SK-N-SH (cell line): ENCODE measurements at regions not wholly inside any gene's neighbourhood (a gene's known extent, or its start where the extent isn't known, plus 50 kb on each side); places are given as distances from the start of the nearest gene placed in this dataset.

Experiments used
- CTCF ChIA-PET: fragments of 300-600, 350-600 bp; formaldehyde crosslinking; extraction: SDS; loops from one replicate; lab custom pipeline; 2021; lab: Yijun Ruan, JAX
- POLR2A ChIA-PET: fragments of 350-600 bp; sonication (Branson Sonifier 250); formaldehyde crosslinking; extraction: SDS; loops from one replicate; lab custom pipeline; 2020; ENCODE audit warnings: antibody characterized with exemption, inconsistent platforms; lab: Yijun Ruan, JAX
- DNase-seq: peaks from one replicate; pipeline ENCODE4 v3.0.0; 2012
- H2AFZ ChIP-seq: fragments of 200-600 bp; sonication (generic); 2 replicates; pipeline ENCODE4 v1.8.1; 2016; ENCODE audit warnings: antibody characterized with exemption, mild to moderate bottlenecking, low read depth
- H3F3A ChIP-seq: fragments of 200-600 bp; sonication (generic); replicated peaks from 2 replicates; pipeline ENCODE3; 2016; ENCODE audit warnings: antibody characterized with exemption, mild to moderate bottlenecking; ENCODE audit not compliant: insufficient read depth
- H3K27ac ChIP-seq, 2 experiments: fragments of 200-500 bp in 1 of 2; fragments of 200-600 bp in 1 of 2; sonication (Bioruptor generic) in 1 of 2; sonication (generic), shearing (Covaris generic) in 1 of 2; 2 replicates each; pipeline versions ENCODE4 v1.5.1 to v1.6.1; 2014 to 2016; ENCODE audit warnings: low read depth in 2 of 2, inconsistent platforms in 1 of 2, low read length in 1 of 2, mild to moderate bottlenecking in 1 of 2, mixed read lengths in 1 of 2
- H3K27me3 ChIP-seq: fragments of 200-600 bp; sonication (generic), shearing (Covaris generic); 2 replicates; pipeline ENCODE4 v1.6.1; 2016; ENCODE audit warnings: mixed run types; ENCODE audit not compliant: insufficient read depth
- H3K36me3 ChIP-seq, 2 experiments: fragments of 200-500 bp in 1 of 2; fragments of 200-600 bp in 1 of 2; sonication (Bioruptor generic) in 1 of 2; sonication (generic) in 1 of 2; replicated peaks in 1 of 2; 2 replicates each; pipeline versions ENCODE3 to v1.5.1; 2014 to 2016; ENCODE audit warnings: low read length in 1 of 2, mild to moderate bottlenecking in 1 of 2; ENCODE audit not compliant: insufficient read depth in 2 of 2, control insufficient read depth in 1 of 2
- H3K4me1 ChIP-seq, 2 experiments: fragments of 200-500 bp in 1 of 2; fragments of 200-600 bp in 1 of 2; sonication (Bioruptor generic) in 1 of 2; sonication (generic), shearing (Covaris generic) in 1 of 2; 2 replicates each; pipeline versions ENCODE4 v1.5.1 to v1.6.1; 2014 to 2016; ENCODE audit warnings: low read depth in 1 of 2, low read length in 1 of 2, mixed run types in 1 of 2; ENCODE audit not compliant: insufficient read depth in 2 of 2, control insufficient read depth in 1 of 2
- H3K4me2 ChIP-seq: fragments of 200-600 bp; sonication (generic), shearing (Covaris generic); 2 replicates; pipeline ENCODE4 v1.6.1; 2017; ENCODE audit warnings: mixed run types
- H3K4me3 ChIP-seq, 2 experiments: fragments of 200-500 bp in 1 of 2; fragments of 200-600 bp in 1 of 2; sonication (Bioruptor generic) in 1 of 2; sonication (generic), shearing (Covaris generic) in 1 of 2; 2 replicates each; pipeline versions ENCODE4 v1.5.1 to v1.8.1; 2014 to 2016; ENCODE audit warnings: low read depth in 2 of 2, inconsistent platforms in 1 of 2, low read length in 1 of 2, mild to moderate bottlenecking in 1 of 2, mixed read lengths in 1 of 2, moderate library complexity in 1 of 2
- H3K79me2 ChIP-seq: fragments of 200-600 bp; sonication (generic); 2 replicates; pipeline ENCODE4 v1.8.1; 2017; ENCODE audit warnings: mild to moderate bottlenecking; ENCODE audit not compliant: insufficient read depth
- H3K9ac ChIP-seq: fragments of 200-600 bp; sonication (generic); 2 replicates; pipeline ENCODE4 v1.6.1; 2017; ENCODE audit warnings: mixed run types
- H3K9me2 ChIP-seq: fragments of 200-600 bp; sonication (generic); 2 replicates; pipeline ENCODE4 v1.6.1; 2017; ENCODE audit warnings: mixed run types
- H3K9me3 ChIP-seq: fragments of 200-600 bp; sonication (generic); 2 replicates; pipeline ENCODE4 v1.6.1; 2017; ENCODE audit warnings: mixed run types, mild to moderate bottlenecking, moderate library complexity
- H4K20me1 ChIP-seq: fragments of 200-600 bp; sonication (generic); 2 replicates; pipeline ENCODE4 v1.6.1; 2017; ENCODE audit warnings: mild to moderate bottlenecking, mixed run types; ENCODE audit not compliant: insufficient read depth
- CHD2 ChIP-seq: fragments of 150-350 bp; IDR thresholded peaks from 2 replicates; pipeline ENCODE4 v1.6.1; 2018; ENCODE audit warnings: low read length; ENCODE audit not compliant: partially characterized antibody
- ELF1 ChIP-seq: IDR thresholded peaks from 2 replicates; pipeline ENCODE4 v1.4.0; 2012
- EZH2phosphoT487 ChIP-seq: fragments of 200-600 bp; sonication (generic); IDR thresholded peaks from 2 replicates; pipeline ENCODE4 v1.6.1; 2017; ENCODE audit warnings: low read depth, mixed run types, mild to moderate bottlenecking, antibody characterized with exemption, moderate library complexity, borderline replicate concordance
- FOSL2 ChIP-seq: IDR thresholded peaks from 2 replicates; pipeline ENCODE4 v1.4.0; 2012; ENCODE audit warnings: low read depth, mild to moderate bottlenecking, moderate library complexity, borderline replicate concordance
- GABPA ChIP-seq: IDR thresholded peaks from 2 replicates; pipeline ENCODE4 v1.4.0; 2012; ENCODE audit warnings: low read depth, mild to moderate bottlenecking
- GATA2 ChIP-seq: sonication (generic); formaldehyde crosslinking; IDR thresholded peaks from 2 replicates; pipeline ENCODE4 v1.5.0; 2020; ENCODE audit warnings: mild to moderate bottlenecking, missing genetic modification reagents
- IRF3 ChIP-seq: fragments of 150-350 bp; IDR thresholded peaks from 2 replicates; pipeline ENCODE4 v1.6.1; 2016; ENCODE audit warnings: mild to moderate bottlenecking, low read depth, low read length
- MXI1 ChIP-seq: IDR thresholded peaks from 2 replicates; pipeline ENCODE4 v1.6.1; 2012; ENCODE audit warnings: mild to moderate bottlenecking, low read depth, low read length, improper control_type of control experiment
- POLR2AphosphoS5 ChIP-seq: IDR thresholded peaks from 2 replicates; pipeline ENCODE4 v1.6.1; 2012; ENCODE audit warnings: low read depth, low read length
- RAD21 ChIP-seq: IDR thresholded peaks from 2 replicates; pipeline ENCODE4 v1.6.1; 2012; ENCODE audit warnings: mild to moderate bottlenecking, low read length
- RCOR1 ChIP-seq: fragments of 150-350 bp; IDR thresholded peaks from 2 replicates; pipeline ENCODE4 v1.6.1; 2017; ENCODE audit warnings: antibody characterized with exemption, low read length
- RXRA ChIP-seq: IDR thresholded peaks from 2 replicates; pipeline ENCODE4 v1.4.0; 2012; ENCODE audit warnings: low read depth, mild to moderate bottlenecking, borderline replicate concordance
- SIN3A ChIP-seq: IDR thresholded peaks from 2 replicates; pipeline ENCODE4 v1.6.1; 2012; ENCODE audit warnings: low read depth, mild to moderate bottlenecking, low read length, moderate library complexity, borderline replicate concordance
- SMC3 ChIP-seq: IDR thresholded peaks from 2 replicates; pipeline ENCODE4 v1.6.1; 2012; ENCODE audit warnings: low read depth, low read length, improper control_type of control experiment
- TAF1 ChIP-seq: IDR thresholded peaks from 2 replicates; pipeline ENCODE4 v1.6.1; 2012; ENCODE audit warnings: low read depth, mild to moderate bottlenecking, low read length, moderate library complexity, borderline replicate concordance
- TCF12 ChIP-seq: IDR thresholded peaks from 2 replicates; pipeline ENCODE4 v1.4.0; 2012
- ZBTB33 ChIP-seq: IDR thresholded peaks from 2 replicates; pipeline ENCODE4 v1.4.0; 2012; ENCODE audit warnings: low read depth, borderline replicate concordance
- TF ChIP-seq, protein P1 (sequence below): fragments of 150-350 bp; IDR thresholded peaks from 2 replicates; pipeline ENCODE4 v1.6.1; 2017; ENCODE audit warnings: antibody characterized with exemption, low read length, low read depth, borderline replicate concordance
- TF ChIP-seq, protein P2 (sequence below): IDR thresholded peaks from 2 replicates; pipeline ENCODE4 v1.4.0; 2012; ENCODE audit warnings: low read depth

DNA sequence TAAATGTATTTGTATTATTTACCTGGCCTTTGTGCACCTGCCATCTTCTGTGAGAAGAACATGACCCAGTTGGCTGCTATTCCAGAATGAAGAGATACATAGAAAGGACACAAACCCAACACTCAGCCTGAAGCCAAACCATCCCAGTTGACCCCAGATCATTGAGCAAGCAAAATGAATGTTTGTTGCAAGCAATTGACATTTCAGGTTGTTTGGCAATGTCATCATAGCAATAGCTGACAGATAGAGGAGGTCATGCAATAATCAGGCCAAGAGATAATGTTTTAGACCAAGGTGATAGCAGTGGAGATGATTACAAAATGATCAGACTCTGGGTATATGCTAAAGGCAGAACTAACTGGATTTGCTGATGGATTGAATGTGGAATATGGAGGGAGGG, 71.2 kb upstream of the TMEM164 start:
- H3K4me2 ChIP-seq, result no peak overlapping the region
- POLR2A ChIA-PET, result no interaction called here
- no peak for DNase-seq
- H3K4me1 ChIP-seq, result no peaks in the 10 kb centered on the region
- no peaks in the 10 kb centered on the region for H3K9me3 ChIP-seq
- no peaks in the 10 kb centered on the region for H3K36me3 ChIP-seq
- no peaks in the 10 kb centered on the region for H3F3A ChIP-seq
- H3K9ac ChIP-seq, result no peak overlapping the region
- H3K4me3 ChIP-seq, result no peak overlapping the region
- CTCF ChIA-PET, result interaction anchor here (1.3 kb wide), 1 partner anchor 11 kb away, joined by 4 read pairs; no protein-coding TSS in a partner anchor
- no peak overlapping the region for H3K27ac ChIP-seq
- no peaks in the 10 kb centered on the region; the same call in 1 of the 2 replicates for H3K27me3 ChIP-seq
- no peaks in the 10 kb centered on the region for H3K79me2 ChIP-seq
- H3K9me2 ChIP-seq, result no peaks in the 10 kb centered on the region
- H2AFZ ChIP-seq, result no peak overlapping the region
- H4K20me1 ChIP-seq, result no peaks in the 10 kb centered on the region
- TF ChIP-seq FOSL2 (no peak), RAD21 (no peak), EZH2phosphoT487 (no peak), ZBTB33 (no peak), POLR2AphosphoS5 (no peak), GABPA (no peak), MXI1 (no peak), SMC3 (no peak), CHD2 (no peak), IRF3 (no peak), GATA2 (CRISPR knock-in tag) (no peak), SIN3A (no peak), TAF1 (no peak), ELF1 (no peak), RCOR1 (no peak), TCF12 (no peak), RXRA (no peak)
- TF ChIP-seq, protein P1, sequence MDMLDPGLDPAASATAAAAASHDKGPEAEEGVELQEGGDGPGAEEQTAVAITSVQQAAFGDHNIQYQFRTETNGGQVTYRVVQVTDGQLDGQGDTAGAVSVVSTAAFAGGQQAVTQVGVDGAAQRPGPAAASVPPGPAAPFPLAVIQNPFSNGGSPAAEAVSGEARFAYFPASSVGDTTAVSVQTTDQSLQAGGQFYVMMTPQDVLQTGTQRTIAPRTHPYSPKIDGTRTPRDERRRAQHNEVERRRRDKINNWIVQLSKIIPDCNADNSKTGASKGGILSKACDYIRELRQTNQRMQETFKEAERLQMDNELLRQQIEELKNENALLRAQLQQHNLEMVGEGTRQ, result no peak
- TF ChIP-seq, protein P2, sequence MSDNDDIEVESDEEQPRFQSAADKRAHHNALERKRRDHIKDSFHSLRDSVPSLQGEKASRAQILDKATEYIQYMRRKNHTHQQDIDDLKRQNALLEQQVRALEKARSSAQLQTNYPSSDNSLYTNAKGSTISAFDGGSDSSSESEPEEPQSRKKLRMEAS, result no peak
